Hepatocyte (in vitro differentiated cells): ENCODE measurements at regions not wholly inside any gene's neighbourhood (a gene's known extent, or its start where the extent isn't known, plus 50 kb on each side); places are given as distances from the start of the nearest gene placed in this dataset.

ENCODE experiments used
- DNase-seq: peaks from one replicate; pipeline ENCODE4 v3.0.0-alpha.2; 2016; ENCODE audit warnings: low spot score
- H2AFZ ChIP-seq: fragments of 200-600 bp; sonication (generic); 2 replicates; pipeline ENCODE4 v1.6.0; 2016; ENCODE audit warnings: antibody characterized with exemption, mild to moderate bottlenecking
- H3K27ac ChIP-seq: fragments of 200-600 bp; sonication (generic); 2 replicates; pipeline ENCODE4 v1.5.1; 2016; ENCODE audit warnings: mild to moderate bottlenecking
- H3K27me3 ChIP-seq: fragments of 200-600 bp; sonication (generic); 2 replicates; pipeline ENCODE4 v1.6.1; 2016
- H3K36me3 ChIP-seq: fragments of 200-600 bp; sonication (generic); replicated peaks from 2 replicates; pipeline ENCODE4 v1.5.1; 2016; ENCODE audit warnings: low read depth; ENCODE audit not compliant: insufficient read depth
- H3K4me1 ChIP-seq: fragments of 200-600 bp; sonication (generic); 2 replicates; pipeline ENCODE4 v1.5.1; 2016; ENCODE audit warnings: mild to moderate bottlenecking, moderate library complexity; ENCODE audit not compliant: insufficient read depth
- H3K4me2 ChIP-seq: fragments of 200-600 bp; sonication (generic); 2 replicates; pipeline ENCODE4 v1.6.0; 2016
- H3K4me3 ChIP-seq: fragments of 200-600 bp; sonication (generic); 2 replicates; pipeline ENCODE4 v1.5.1; 2016; ENCODE audit warnings: mild to moderate bottlenecking
- H3K79me2 ChIP-seq: fragments of 200-600 bp; sonication (generic); 2 replicates; pipeline ENCODE4 v1.6.0; 2017; ENCODE audit warnings: mild to moderate bottlenecking
- H3K9me2 ChIP-seq: fragments of 200-600 bp; sonication (generic); replicated peaks from 2 replicates; pipeline ENCODE4 v1.6.0; 2017; ENCODE audit warnings: mild to moderate bottlenecking; ENCODE audit not compliant: insufficient read depth
- H3K9me3 ChIP-seq: fragments of 200-600 bp; sonication (generic); 2 replicates; pipeline ENCODE4 v1.5.1; 2016; ENCODE audit warnings: low read depth, mild to moderate bottlenecking
- H4K20me1 ChIP-seq: fragments of 200-600 bp; sonication (generic); 2 replicates; pipeline ENCODE4 v1.6.0; 2016; ENCODE audit warnings: mild to moderate bottlenecking; ENCODE audit not compliant: insufficient read depth, poor library complexity, severe bottlenecking
- EZH2 ChIP-seq: fragments of 200-600 bp; sonication (generic); IDR thresholded peaks from 2 replicates; pipeline ENCODE4 v1.6.1; 2016; ENCODE audit warnings: antibody characterized with exemption, mild to moderate bottlenecking, borderline replicate concordance
- EZH2phosphoT487 ChIP-seq: fragments of 200-600 bp; sonication (generic); IDR thresholded peaks from one replicate; pipeline ENCODE4 v1.6.1; 2018; ENCODE audit warnings: antibody characterized with exemption, mild to moderate bottlenecking, low read depth, moderate library complexity; ENCODE audit not compliant: unreplicated experiment, severe bottlenecking
- WGBS: methylation state at CpG from one replicate; pipeline ENCODE4 v1.1.6; 2016; ENCODE audit warnings: low lambda C conversion rate; ENCODE audit errors: missing lambda C conversion rate; 5-methylcytosine and 5-hydroxymethylcytosine counted together
- TF ChIP-seq, protein P1 (sequence below): fragments of 200-600 bp; sonication (generic); IDR thresholded peaks from 2 replicates; pipeline ENCODE4 v1.5.1; 2016; ENCODE audit warnings: antibody characterized with exemption, mild to moderate bottlenecking; ENCODE audit not compliant: poor library complexity

DNA sequence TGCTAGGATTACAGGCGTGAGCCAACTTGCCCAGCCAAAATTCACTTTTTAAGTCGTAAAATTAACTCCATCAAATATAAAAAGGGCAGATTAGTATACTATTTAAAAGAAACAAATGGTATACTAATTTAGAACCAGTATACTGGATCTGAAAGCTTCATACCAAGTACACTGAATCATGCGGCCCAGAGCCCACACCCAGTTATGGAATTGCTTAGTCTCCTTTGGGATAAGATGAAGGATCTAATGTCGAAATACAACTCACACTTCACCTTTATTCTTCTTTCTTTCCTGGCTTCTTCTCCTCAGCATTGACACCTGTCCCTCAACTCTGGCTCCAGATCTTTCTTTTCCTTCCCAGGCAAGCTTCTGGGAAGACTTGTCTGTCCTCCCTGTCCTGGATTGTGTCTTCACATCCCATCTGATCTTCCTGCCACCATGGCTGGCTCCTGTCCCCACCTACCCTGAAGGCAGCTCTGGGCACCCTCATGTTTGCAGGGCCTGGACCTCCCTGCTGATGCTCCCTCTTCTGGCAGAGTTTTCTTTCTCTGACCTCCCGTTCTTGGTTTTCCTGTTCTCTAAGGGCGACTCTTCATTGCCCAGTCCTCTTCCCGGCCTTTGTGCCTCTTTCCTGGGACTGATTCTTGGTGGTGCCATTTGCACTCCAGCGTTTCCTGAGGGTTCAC, 57.8 kb upstream of the CTBP2 start:
- Histone ChIP-seq H3K9me3 (no peaks in the 10 kb centered on the region), H2AFZ (no peak overlapping the region), H3K4me1 (peaks cover 3% of the 10 kb centered on the region), H3K4me3 (no peak overlapping the region), H4K20me1 (no peaks in the 10 kb centered on the region), H3K9me2 (no peaks in the 10 kb centered on the region), H3K36me3 (no peaks in the 10 kb centered on the region), H3K27me3 (no peaks in the 10 kb centered on the region), H3K4me2 (no peak overlapping the region), H3K27ac (no peak overlapping the region), H3K79me2 (no peaks in the 10 kb centered on the region)
- 83% methylated on average over 8 of the region's 8 CpGs for WGBS
- no peak for TF ChIP-seq EZH2
- TF ChIP-seq EZH2phosphoT487 = no peak
- TF ChIP-seq, protein P1, sequence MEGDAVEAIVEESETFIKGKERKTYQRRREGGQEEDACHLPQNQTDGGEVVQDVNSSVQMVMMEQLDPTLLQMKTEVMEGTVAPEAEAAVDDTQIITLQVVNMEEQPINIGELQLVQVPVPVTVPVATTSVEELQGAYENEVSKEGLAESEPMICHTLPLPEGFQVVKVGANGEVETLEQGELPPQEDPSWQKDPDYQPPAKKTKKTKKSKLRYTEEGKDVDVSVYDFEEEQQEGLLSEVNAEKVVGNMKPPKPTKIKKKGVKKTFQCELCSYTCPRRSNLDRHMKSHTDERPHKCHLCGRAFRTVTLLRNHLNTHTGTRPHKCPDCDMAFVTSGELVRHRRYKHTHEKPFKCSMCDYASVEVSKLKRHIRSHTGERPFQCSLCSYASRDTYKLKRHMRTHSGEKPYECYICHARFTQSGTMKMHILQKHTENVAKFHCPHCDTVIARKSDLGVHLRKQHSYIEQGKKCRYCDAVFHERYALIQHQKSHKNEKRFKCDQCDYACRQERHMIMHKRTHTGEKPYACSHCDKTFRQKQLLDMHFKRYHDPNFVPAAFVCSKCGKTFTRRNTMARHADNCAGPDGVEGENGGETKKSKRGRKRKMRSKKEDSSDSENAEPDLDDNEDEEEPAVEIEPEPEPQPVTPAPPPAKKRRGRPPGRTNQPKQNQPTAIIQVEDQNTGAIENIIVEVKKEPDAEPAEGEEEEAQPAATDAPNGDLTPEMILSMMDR = no peak
- no peak for DNase-seq

GRCh38 chr10:125216861-125217260, 56.5 kb upstream of the CTBP2 start:
- no peaks in the 10 kb centered on the region for H4K20me1 ChIP-seq
- no peak overlapping the region for H3K4me3 ChIP-seq
- no peaks in the 10 kb centered on the region for H3K36me3 ChIP-seq
- peaks cover 3% of the 10 kb centered on the region for H3K4me1 ChIP-seq
- H3K9me3 ChIP-seq = no peaks in the 10 kb centered on the region
- no peak overlapping the region for H3K27ac ChIP-seq
- 66% methylated on average over 5 of the region's 5 CpGs for WGBS
- no peaks in the 10 kb centered on the region for H3K27me3 ChIP-seq
- H2AFZ ChIP-seq = no peak overlapping the region
- no peak for DNase-seq
- TF ChIP-seq EZH2phosphoT487 (no peak), EZH2 (no peak)
- TF ChIP-seq, protein P1 = no peak
- no peak overlapping the region for H3K4me2 ChIP-seq
- H3K79me2 ChIP-seq = no peaks in the 10 kb centered on the region
- H3K9me2 ChIP-seq = no peaks in the 10 kb centered on the region

DNA sequence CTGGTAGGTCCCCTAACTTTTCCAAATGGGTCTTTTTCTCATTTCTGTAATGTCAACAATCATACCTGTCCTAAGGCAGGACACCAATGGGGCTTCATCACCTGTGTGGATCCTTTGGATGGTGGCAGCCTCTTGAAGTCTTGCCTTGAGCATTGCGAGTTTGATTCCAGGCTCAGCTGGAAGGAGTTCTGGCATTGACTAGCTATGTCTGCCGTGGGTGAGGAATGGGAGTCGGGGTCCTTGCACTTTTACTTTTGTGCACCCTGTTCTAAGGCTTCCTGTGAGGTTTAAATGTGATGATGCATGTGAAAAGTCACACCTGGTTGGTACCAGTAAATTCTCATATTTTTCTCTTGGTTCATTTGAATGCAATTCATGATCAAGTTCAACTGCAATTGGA, 55.9 kb upstream of the CTBP2 start:
- Histone ChIP-seq H3K79me2 (no peaks in the 10 kb centered on the region), H3K4me3 (no peak overlapping the region), H3K27me3 (no peaks in the 10 kb centered on the region), H3K36me3 (no peaks in the 10 kb centered on the region), H4K20me1 (no peaks in the 10 kb centered on the region), H3K4me1 (peaks cover 3% of the 10 kb centered on the region), H3K4me2 (no peak overlapping the region), H3K9me3 (no peaks in the 10 kb centered on the region), H3K27ac (no peak overlapping the region), H2AFZ (no peak overlapping the region), H3K9me2 (no peaks in the 10 kb centered on the region)
- no peak for TF ChIP-seq EZH2phosphoT487
- TF ChIP-seq, protein P1 = no peak
- TF ChIP-seq EZH2 = no peak
- WGBS = 98% methylated on average over 3 of the region's 3 CpGs
- no peak for DNase-seq

DNA sequence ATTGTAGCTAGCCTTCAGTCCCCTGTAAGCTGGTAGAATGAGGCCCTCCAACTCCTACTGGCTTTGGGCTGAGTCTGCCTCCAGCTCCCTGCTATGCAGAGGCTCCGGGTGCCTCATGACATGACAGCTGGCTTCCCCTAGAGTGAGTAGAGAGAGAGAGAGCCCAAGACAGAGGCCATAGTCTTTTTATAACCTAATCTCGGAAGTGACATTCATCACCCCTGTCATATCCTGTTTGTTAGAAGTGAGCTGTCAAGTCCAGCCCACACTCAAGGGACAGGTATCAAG, 53.9 kb upstream of the CTBP2 start:
- no peak for DNase-seq
- Histone ChIP-seq H3K79me2 (no peaks in the 10 kb centered on the region), H3K36me3 (no peaks in the 10 kb centered on the region), H2AFZ (no peak overlapping the region), H3K27me3 (no peaks in the 10 kb centered on the region), H3K4me2 (no peak overlapping the region), H3K4me1 (peaks cover 3% of the 10 kb centered on the region), H3K9me3 (no peaks in the 10 kb centered on the region), H3K9me2 (no peaks in the 10 kb centered on the region), H3K27ac (peak overlapping the region; percentile 77), H3K4me3 (no peak overlapping the region), H4K20me1 (no peaks in the 10 kb centered on the region)
- WGBS = 80% methylated on average over 2 of the region's 2 CpGs
- TF ChIP-seq, protein P1 = no peak
- no peak for TF ChIP-seq EZH2phosphoT487
- no peak for TF ChIP-seq EZH2
